Mammary epithelial cell (primary cell): ENCODE measurements at regions not wholly inside any gene's neighbourhood (a gene's known extent, or its start where the extent isn't known, plus 50 kb on each side); places are given as distances from the start of the nearest gene placed in this dataset.

Experiments used
- EZH2 ChIP-seq: IDR thresholded peaks from 2 replicates; pipeline ENCODE4 v1.6.1; 2012; ENCODE audit warnings: low read length, inconsistent platforms, borderline replicate concordance
- TF ChIP-seq, protein P1 (sequence below), 2 donors: IDR thresholded peaks in 1 of 2; conservative IDR thresholded peaks in 1 of 2; 2 replicates each; pipeline ENCODE4 v1.5.1; 2011 to 2012; ENCODE audit warnings: inconsistent platforms in 2 of 2, low read length in 2 of 2, mild to moderate bottlenecking in 2 of 2, control low read depth in 1 of 2, low read depth in 1 of 2; ENCODE audit not compliant: insufficient read depth in 1 of 2; ENCODE audit errors: extremely low read depth in 1 of 2

DNA sequence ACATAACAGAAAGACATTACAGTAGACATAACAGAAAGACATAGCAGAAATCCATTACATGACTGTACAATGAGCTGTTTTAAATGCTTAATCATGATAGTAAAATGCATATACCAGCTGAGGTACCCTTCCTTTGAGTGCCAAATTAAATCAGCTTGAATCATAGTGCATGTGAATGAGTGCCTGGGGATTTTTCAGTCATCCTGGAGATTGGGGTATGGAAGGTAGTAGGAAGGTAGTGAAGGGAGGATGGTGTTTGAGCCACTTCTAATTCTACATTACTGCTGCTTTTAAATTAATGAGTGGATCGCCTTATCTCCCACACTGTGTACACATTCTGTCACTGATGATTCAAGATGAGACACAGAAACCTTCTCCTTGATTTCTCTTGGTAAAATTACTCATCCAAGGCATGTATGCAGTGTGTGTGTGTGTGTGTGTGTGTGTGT, 534.2 kb downstream of the LRFN5 start:
- TF ChIP-seq, protein P1, sequence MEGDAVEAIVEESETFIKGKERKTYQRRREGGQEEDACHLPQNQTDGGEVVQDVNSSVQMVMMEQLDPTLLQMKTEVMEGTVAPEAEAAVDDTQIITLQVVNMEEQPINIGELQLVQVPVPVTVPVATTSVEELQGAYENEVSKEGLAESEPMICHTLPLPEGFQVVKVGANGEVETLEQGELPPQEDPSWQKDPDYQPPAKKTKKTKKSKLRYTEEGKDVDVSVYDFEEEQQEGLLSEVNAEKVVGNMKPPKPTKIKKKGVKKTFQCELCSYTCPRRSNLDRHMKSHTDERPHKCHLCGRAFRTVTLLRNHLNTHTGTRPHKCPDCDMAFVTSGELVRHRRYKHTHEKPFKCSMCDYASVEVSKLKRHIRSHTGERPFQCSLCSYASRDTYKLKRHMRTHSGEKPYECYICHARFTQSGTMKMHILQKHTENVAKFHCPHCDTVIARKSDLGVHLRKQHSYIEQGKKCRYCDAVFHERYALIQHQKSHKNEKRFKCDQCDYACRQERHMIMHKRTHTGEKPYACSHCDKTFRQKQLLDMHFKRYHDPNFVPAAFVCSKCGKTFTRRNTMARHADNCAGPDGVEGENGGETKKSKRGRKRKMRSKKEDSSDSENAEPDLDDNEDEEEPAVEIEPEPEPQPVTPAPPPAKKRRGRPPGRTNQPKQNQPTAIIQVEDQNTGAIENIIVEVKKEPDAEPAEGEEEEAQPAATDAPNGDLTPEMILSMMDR (conservative IDR thresholded peaks at IDR 0.05 in 1 of 2, IDR thresholded peaks at IDR 0.05 in 1 of 2; ENCODE audit: extremely low read depth in 1 of 2, insufficient read depth in 1 of 2, low read depth in 1 of 2, low read length in 2 of 2) = no peak
- no peak for TF ChIP-seq EZH2
